Endothelial cell of umbilical vein (primary cell): ENCODE measurements at regions not wholly inside any gene's neighbourhood (a gene's known extent, or its start where the extent isn't known, plus 50 kb on each side); places are given as distances from the start of the nearest gene placed in this dataset.

Experiments used
- EZH2 ChIP-seq: IDR thresholded peaks from 2 replicates; pipeline ENCODE4 v1.6.1; 2012; ENCODE audit warnings: borderline replicate concordance, low read depth, mild to moderate bottlenecking, moderate library complexity, low read length, inconsistent platforms; ENCODE audit not compliant: severe bottlenecking
- FOS ChIP-seq: IDR thresholded peaks from 2 replicates; pipeline ENCODE4 v1.6.1; 2011; ENCODE audit warnings: mild to moderate bottlenecking, low read length, moderate library complexity, borderline replicate concordance; ENCODE audit not compliant: insufficient read depth
- GATA2 ChIP-seq: IDR thresholded peaks from 2 replicates; pipeline ENCODE4 v1.7.0; 2011; ENCODE audit warnings: low read depth, mild to moderate bottlenecking, moderate library complexity, mixed read lengths, low read length; ENCODE audit not compliant: insufficient read length, insufficient read depth
- JUN ChIP-seq: IDR thresholded peaks from 2 replicates; pipeline ENCODE4 v1.6.1; 2011; ENCODE audit warnings: borderline replicate concordance, low read depth; ENCODE audit not compliant: insufficient read length, insufficient read depth
- MYC ChIP-seq: IDR thresholded peaks from one replicate; pipeline ENCODE4 v1.6.1; 2011; ENCODE audit warnings: mild to moderate bottlenecking, low read depth, low read length
- POLR2A ChIP-seq: IDR thresholded peaks from 2 replicates; pipeline ENCODE4 v1.6.1; 2012; ENCODE audit warnings: low read depth, mild to moderate bottlenecking, control low read depth, low read length
- POLR2AphosphoS5 ChIP-seq: IDR thresholded peaks from 2 replicates; pipeline ENCODE4 v1.6.1; 2012; ENCODE audit warnings: low read depth, mild to moderate bottlenecking, control low read depth, low read length, moderate library complexity; ENCODE audit not compliant: insufficient read depth
- TF ChIP-seq, protein P1 (sequence below), 2 donors: IDR thresholded peaks; 1 replicate in 1 of 2; 2 replicates in 1 of 2; pipeline ENCODE4 v1.5.1; 2011; ENCODE audit warnings: low read length in 2 of 2, mild to moderate bottlenecking in 2 of 2, moderate library complexity in 2 of 2, control low read depth in 1 of 2, inconsistent platforms in 1 of 2, low read depth in 1 of 2; ENCODE audit not compliant: insufficient read depth in 1 of 2; ENCODE audit errors: extremely low read depth in 1 of 2
- TF ChIP-seq, protein P2 (sequence below): IDR thresholded peaks from 2 replicates; pipeline ENCODE4 v1.6.1; 2011; ENCODE audit not compliant: insufficient read depth, insufficient read length

DNA sequence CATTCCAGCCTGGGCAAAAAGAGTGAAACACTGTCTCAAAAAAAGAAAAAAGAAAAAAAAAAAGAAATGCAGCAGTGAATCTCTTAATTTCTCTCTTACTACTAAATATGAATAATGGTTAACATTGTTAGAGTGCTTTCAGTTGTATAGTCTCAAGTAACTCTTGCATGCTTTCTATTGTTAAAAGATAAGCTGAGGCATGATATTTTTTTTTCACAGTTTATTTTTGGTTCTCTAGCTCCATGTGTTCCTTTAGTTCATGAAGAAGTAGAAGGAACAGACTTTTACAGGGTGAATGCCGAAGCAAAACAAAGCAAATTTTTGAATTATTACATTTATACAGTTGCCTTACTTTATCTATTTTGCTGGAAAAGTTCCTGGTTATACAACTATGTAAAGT is 1180.9 kb downstream of the OTOL1 start:
- TF ChIP-seq, protein P1, sequence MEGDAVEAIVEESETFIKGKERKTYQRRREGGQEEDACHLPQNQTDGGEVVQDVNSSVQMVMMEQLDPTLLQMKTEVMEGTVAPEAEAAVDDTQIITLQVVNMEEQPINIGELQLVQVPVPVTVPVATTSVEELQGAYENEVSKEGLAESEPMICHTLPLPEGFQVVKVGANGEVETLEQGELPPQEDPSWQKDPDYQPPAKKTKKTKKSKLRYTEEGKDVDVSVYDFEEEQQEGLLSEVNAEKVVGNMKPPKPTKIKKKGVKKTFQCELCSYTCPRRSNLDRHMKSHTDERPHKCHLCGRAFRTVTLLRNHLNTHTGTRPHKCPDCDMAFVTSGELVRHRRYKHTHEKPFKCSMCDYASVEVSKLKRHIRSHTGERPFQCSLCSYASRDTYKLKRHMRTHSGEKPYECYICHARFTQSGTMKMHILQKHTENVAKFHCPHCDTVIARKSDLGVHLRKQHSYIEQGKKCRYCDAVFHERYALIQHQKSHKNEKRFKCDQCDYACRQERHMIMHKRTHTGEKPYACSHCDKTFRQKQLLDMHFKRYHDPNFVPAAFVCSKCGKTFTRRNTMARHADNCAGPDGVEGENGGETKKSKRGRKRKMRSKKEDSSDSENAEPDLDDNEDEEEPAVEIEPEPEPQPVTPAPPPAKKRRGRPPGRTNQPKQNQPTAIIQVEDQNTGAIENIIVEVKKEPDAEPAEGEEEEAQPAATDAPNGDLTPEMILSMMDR (IDR thresholded peaks at IDR 0.05; ENCODE audit: extremely low read depth in 1 of 2, insufficient read depth in 1 of 2, low read depth in 1 of 2, low read length in 2 of 2): no peak
- TF ChIP-seq, protein P2, sequence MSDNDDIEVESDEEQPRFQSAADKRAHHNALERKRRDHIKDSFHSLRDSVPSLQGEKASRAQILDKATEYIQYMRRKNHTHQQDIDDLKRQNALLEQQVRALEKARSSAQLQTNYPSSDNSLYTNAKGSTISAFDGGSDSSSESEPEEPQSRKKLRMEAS: no peak
- TF ChIP-seq POLR2AphosphoS5: no peak
- TF ChIP-seq POLR2A: no peak
- no peak for TF ChIP-seq EZH2
- TF ChIP-seq MYC: no peak
- TF ChIP-seq JUN: no peak
- TF ChIP-seq FOS: no peak
- TF ChIP-seq GATA2: no peak
